A673 (cell line): ENCODE measurements at regions not wholly inside any gene's neighbourhood (a gene's known extent, or its start where the extent isn't known, plus 50 kb on each side); places are given as distances from the start of the nearest gene placed in this dataset.
"Not testable (repeated sequence)": the region's sequence is repeated elsewhere in the genome, so short reads cannot be mapped to it uniquely, and the experiment has no call there.

Source experiments
- BruUV-seq: library from RNA; stranded (reverse); fragments of 400-500 nt; replicated peaks from 2 replicates; lab custom pipeline; 2021; lab: Mats Ljungman, UMichigan
- CTCF ChIA-PET: fragments of 300-600 bp; sonication (Branson Sonifier 250); formaldehyde crosslinking; loops from one replicate; lab custom pipeline; 2022; ENCODE audit warnings: antibody characterized with exemption; lab: Charles Lee
- POLR2A ChIA-PET: fragments of 300-600 bp; sonication (Branson Sonifier 250); formaldehyde crosslinking; loops from one replicate; lab custom pipeline; 2022; ENCODE audit warnings: antibody characterized with exemption; ENCODE audit not compliant: low non-redundant PET; lab: Charles Lee
- DNase-seq: peaks from one replicate; pipeline ENCODE4 v3.0.0-alpha.2; 2015; ENCODE audit warnings: low spot score
- H3K27ac ChIP-seq: fragments of 200-600 bp; sonication (generic); 2 replicates; pipeline ENCODE4 v1.5.1; 2016; ENCODE audit warnings: mixed run types, low read depth, mild to moderate bottlenecking, mixed read lengths, antibody characterized with exemption, low read length; ENCODE audit not compliant: poor library complexity, severe bottlenecking
- H3K27me3 ChIP-seq: fragments of 200-600 bp; sonication (generic); replicated peaks from 2 replicates; pipeline ENCODE4 v1.6.1; 2017; ENCODE audit warnings: mixed run types, low read depth, mild to moderate bottlenecking, mixed read lengths, antibody characterized with exemption, low read length; ENCODE audit not compliant: insufficient read depth, poor library complexity
- H3K36me3 ChIP-seq: fragments of 200-600 bp; sonication (generic); 2 replicates; pipeline ENCODE4 v1.6.1; 2016; ENCODE audit warnings: mixed run types, mild to moderate bottlenecking, mixed read lengths, antibody characterized with exemption, low read length; ENCODE audit not compliant: insufficient read depth, poor library complexity, severe bottlenecking
- H3K4me1 ChIP-seq: fragments of 200-600 bp; sonication (generic); 2 replicates; pipeline ENCODE4 v1.6.1; 2017; ENCODE audit warnings: mixed run types, mild to moderate bottlenecking, mixed read lengths, antibody characterized with exemption, low read length; ENCODE audit not compliant: insufficient read depth, poor library complexity, severe bottlenecking
- H3K4me3 ChIP-seq: fragments of 200-600 bp; sonication (generic); 2 replicates; pipeline ENCODE4 v1.5.1; 2016; ENCODE audit warnings: low read depth, mixed run types, mild to moderate bottlenecking, mixed read lengths, low read length; ENCODE audit not compliant: poor library complexity, severe bottlenecking
- H3K9me3 ChIP-seq: fragments of 200-600 bp; sonication (generic); 2 replicates; pipeline ENCODE4 v1.6.1; 2016; ENCODE audit warnings: mixed run types, low read depth, mild to moderate bottlenecking, mixed read lengths, antibody characterized with exemption, low read length; ENCODE audit not compliant: poor library complexity, severe bottlenecking
- EZH2 ChIP-seq: fragments of 200-600 bp; sonication (generic); IDR thresholded peaks from 2 replicates; pipeline ENCODE4 v1.6.1; 2017; ENCODE audit warnings: borderline replicate concordance, low read depth, mild to moderate bottlenecking, mixed read lengths, antibody characterized with exemption, low read length; ENCODE audit not compliant: poor library complexity, severe bottlenecking
- intact Hi-C: fragments of 100-400 bp; cut with micrococcal nuclease; formaldehyde crosslinking; loops from one replicate; pipeline ENCODE4 v1.10.0; 2022; ENCODE audit not compliant: unreplicated experiment
- TF ChIP-seq, protein P1 (sequence below): fragments of 300-800, 200-600 bp; sonication (generic); conservative IDR thresholded peaks from 2 replicates; pipeline ENCODE4 v1.5.1; 2017; ENCODE audit warnings: low read depth, mild to moderate bottlenecking, antibody characterized with exemption, low read length, moderate library complexity, mixed read lengths

DNA sequence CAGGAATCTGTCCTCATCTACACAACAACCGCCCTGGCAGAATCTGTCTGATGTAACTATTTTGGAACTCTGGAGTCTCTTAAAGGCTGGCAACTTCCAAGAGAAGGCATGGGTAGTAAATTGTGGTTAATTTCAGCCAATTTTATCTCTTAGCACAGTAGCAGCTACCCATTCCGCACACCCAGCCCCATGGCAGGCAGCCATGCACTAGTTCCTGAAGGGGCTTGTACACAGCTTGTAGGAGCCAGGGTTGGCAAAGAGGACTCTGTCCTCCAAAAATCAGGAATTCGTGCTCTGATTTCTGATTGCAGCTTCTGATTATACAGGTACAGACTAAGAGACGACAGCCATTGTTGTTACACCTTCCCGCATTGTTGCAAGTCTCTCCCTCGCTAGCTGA, 155.9 kb downstream of the RNF144B start:
- ChIA-PET POLR2A (no interaction called here), CTCF (no interaction called here)
- BruUV-seq, result no TSS peak
- Histone ChIP-seq H3K27ac (no peak overlapping the region), H3K4me3 (no peak overlapping the region), H3K9me3 (peaks cover 23% of the 10 kb centered on the region), H3K27me3 (no peaks in the 10 kb centered on the region), H3K4me1 (no peaks in the 10 kb centered on the region), H3K36me3 (no peaks in the 10 kb centered on the region)
- no peak for DNase-seq
- TF ChIP-seq, protein P1, sequence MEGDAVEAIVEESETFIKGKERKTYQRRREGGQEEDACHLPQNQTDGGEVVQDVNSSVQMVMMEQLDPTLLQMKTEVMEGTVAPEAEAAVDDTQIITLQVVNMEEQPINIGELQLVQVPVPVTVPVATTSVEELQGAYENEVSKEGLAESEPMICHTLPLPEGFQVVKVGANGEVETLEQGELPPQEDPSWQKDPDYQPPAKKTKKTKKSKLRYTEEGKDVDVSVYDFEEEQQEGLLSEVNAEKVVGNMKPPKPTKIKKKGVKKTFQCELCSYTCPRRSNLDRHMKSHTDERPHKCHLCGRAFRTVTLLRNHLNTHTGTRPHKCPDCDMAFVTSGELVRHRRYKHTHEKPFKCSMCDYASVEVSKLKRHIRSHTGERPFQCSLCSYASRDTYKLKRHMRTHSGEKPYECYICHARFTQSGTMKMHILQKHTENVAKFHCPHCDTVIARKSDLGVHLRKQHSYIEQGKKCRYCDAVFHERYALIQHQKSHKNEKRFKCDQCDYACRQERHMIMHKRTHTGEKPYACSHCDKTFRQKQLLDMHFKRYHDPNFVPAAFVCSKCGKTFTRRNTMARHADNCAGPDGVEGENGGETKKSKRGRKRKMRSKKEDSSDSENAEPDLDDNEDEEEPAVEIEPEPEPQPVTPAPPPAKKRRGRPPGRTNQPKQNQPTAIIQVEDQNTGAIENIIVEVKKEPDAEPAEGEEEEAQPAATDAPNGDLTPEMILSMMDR, result no peak
- TF ChIP-seq EZH2, result no peak
- intact Hi-C loops, result no loop called here

DNA sequence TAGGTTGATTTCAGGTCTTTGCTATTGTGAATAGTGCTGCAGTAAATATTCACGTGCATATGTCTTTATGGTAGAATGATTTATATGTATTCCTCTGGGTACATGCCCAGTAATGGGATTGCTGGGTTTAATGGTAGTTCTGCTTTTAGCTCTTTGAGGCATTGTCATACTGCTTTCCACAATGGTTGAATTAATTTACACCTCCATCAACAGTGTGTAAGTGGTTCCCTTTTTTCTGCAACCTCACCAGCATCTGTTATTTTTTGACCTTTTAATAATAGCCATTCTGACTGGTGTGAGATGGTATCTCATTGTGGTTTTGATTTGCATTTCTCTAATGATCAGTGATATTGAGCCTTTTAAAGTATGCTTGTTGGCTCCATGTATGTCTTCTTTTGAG, 158.0 kb downstream of the RNF144B start:
- H3K36me3 ChIP-seq, BruUV-seq, POLR2A ChIA-PET, H3K27me3 ChIP-seq, H3K27ac ChIP-seq, intact Hi-C loops, H3K4me1 ChIP-seq, H3K4me3 ChIP-seq: not testable (repeated sequence)
- CTCF ChIA-PET, result interaction anchor here (0.6 kb wide), 1 partner anchor 53 kb away, joined by 10 read pairs; no protein-coding TSS in a partner anchor
- DNase-seq, result peak; percentile 47
- H3K9me3 ChIP-seq, result peaks cover 23% of the 10 kb centered on the region

DNA sequence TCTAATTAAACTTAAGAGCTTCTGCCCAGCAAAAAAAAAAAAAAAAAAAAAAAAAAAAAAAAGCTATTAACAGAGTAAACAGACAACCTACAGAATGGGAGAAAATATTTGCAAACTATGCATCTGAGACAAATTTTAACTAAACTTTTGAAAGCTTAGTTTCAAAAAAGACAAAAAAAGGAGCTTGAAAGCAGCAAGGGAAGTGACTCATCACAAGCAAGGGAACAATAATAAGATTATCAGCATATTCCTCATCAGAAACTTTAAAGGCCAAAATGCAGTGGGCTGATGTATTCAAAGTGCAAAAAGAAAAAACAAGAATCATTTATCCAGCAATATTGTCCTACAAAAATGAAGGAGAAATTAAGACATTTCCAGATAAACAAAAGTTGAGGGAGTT, 158.6 kb downstream of the RNF144B start:
- H3K4me1 ChIP-seq, result no peaks in the 10 kb centered on the region
- POLR2A ChIA-PET, result interaction anchor here (0.7 kb wide), 1 partner anchor 1903 kb away, joined by 19 read pairs; no protein-coding TSS in a partner anchor
- peak overlapping the region; percentile 41 for H3K27ac ChIP-seq
- no peaks in the 10 kb centered on the region for H3K36me3 ChIP-seq
- no peak for TF ChIP-seq EZH2
- TF ChIP-seq, protein P1, result no peak
- CTCF ChIA-PET, result interaction anchor here (0.6 to 0.7 kb wide), 3 partner anchors 9 to 1258 kb away, joined by 3 to 10 read pairs (median 5); no protein-coding TSS in a partner anchor
- H3K4me3 ChIP-seq, result no peak overlapping the region
- BruUV-seq, result no TSS peak
- peaks cover 23% of the 10 kb centered on the region for H3K9me3 ChIP-seq
- H3K27me3 ChIP-seq, result no peaks in the 10 kb centered on the region
- DNase-seq, result peak; percentile 66
- intact Hi-C loops, result no loop called here

DNA sequence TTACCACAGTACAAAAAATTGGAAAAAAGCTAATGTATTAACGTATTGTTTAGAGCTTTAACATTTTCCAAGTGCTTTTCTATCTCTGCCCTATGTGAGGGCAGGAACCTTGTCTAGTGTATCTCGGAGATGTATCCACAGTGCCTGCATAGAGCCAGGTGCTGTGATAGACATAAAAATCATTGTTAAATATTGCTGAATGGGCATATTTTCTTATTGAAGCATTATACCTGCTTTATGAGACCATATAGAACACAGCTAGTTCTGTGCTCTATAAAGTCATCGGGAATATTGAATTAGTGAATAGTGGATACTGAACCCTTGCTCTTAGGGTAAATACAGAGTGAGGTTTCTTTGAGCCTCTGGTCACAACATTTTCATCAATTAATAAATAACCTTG, 163.0 kb downstream of the RNF144B start:
- ChIA-PET CTCF (no interaction called here), POLR2A (no interaction called here)
- no peak for DNase-seq
- intact Hi-C loops, result no loop called here
- no peak for TF ChIP-seq EZH2
- H3K36me3 ChIP-seq, result no peaks in the 10 kb centered on the region
- BruUV-seq, result no TSS peak
- H3K9me3 ChIP-seq, result peaks cover 8% of the 10 kb centered on the region
- no peak overlapping the region for H3K4me3 ChIP-seq
- no peaks in the 10 kb centered on the region for H3K27me3 ChIP-seq
- H3K27ac ChIP-seq, result no peak overlapping the region
- H3K4me1 ChIP-seq, result no peaks in the 10 kb centered on the region
